Heart right ventricle (tissue), 16 donors: ENCODE measurements at regions not wholly inside any gene's neighbourhood (a gene's known extent, or its start where the extent isn't known, plus 50 kb on each side); places are given as distances from the start of the nearest gene placed in this dataset.

ENCODE experiments used
- ATAC-seq, 8 donors: fragments of 200-7000 bp; cut with Tn5 transposase; one replicate each; pipeline ENCODE4 v1.9.1; 2020; ENCODE audit warnings: mild to moderate bottlenecking in 8 of 8, moderate library complexity in 8 of 8, moderate number of reproducible peaks in 1 of 8
- DNase-seq, 2 donors: peaks; one replicate each; pipeline ENCODE4 v3.0.0-alpha.2; 2020
- H3K27ac ChIP-seq, 10 donors: fragments of 200-600 bp; sonication (generic) in 2 of 10; one replicate each; pipeline versions ENCODE4 v1.5.0 to v1.8.0; 2020 to 2022; ENCODE audit warnings: mild to moderate bottlenecking in 3 of 10
- H3K27me3 ChIP-seq, 7 donors: fragments of 200-600 bp; one replicate each; pipeline ENCODE4 v1.8.0; 2021 to 2022; ENCODE audit warnings: mild to moderate bottlenecking in 2 of 7
- H3K36me3 ChIP-seq, 9 donors: fragments of 200-600 bp; sonication (generic) in 1 of 9; one replicate each; pipeline versions ENCODE4 v1.5.0 to v1.8.0; 2020 to 2022; ENCODE audit warnings: mild to moderate bottlenecking in 2 of 9
- H3K4me1 ChIP-seq, 9 donors: fragments of 200-600 bp; sonication (generic) in 1 of 9; one replicate each; pipeline versions ENCODE4 v1.5.0 to v1.8.0; 2020 to 2022; ENCODE audit warnings: mild to moderate bottlenecking in 4 of 9
- H3K4me3 ChIP-seq, 10 donors: fragments of 200-600 bp; sonication (generic) in 2 of 10; one replicate each; pipeline versions ENCODE4 v1.5.0 to v1.8.0; 2020 to 2022; ENCODE audit warnings: mild to moderate bottlenecking in 7 of 10, moderate library complexity in 2 of 10
- H3K9me3 ChIP-seq, 11 donors: fragments of 200-600 bp in 10 of 11; sonication (generic) in 2 of 11; one replicate each; pipeline versions ENCODE4 v1.5.0 to v1.8.0; 2013 to 2022; ENCODE audit warnings: mild to moderate bottlenecking in 2 of 11, control low read depth in 1 of 11, moderate library complexity in 1 of 11
- WGBS, 2 donors: extraction: QIAGEN DNeasy Blood & Tissue Kit; methylation state at CpG; one replicate each; pipeline ENCODE4 v1.1.7; 2013; ENCODE audit warnings: inconsistent platforms in 1 of 2; 5-methylcytosine and 5-hydroxymethylcytosine counted together
- intact Hi-C, 10 donors: fragments of 100-400 bp; cut with DNase I; formaldehyde crosslinking; loops; one replicate each; pipeline versions ENCODE4 v1.11.1 to v1.14.2; 2022
- TF ChIP-seq, protein P1 (sequence below), 9 donors: fragments of 200-600 bp; sonication (generic) in 2 of 9; IDR thresholded peaks; one replicate each; pipeline versions ENCODE4 v1.5.0 to v1.8.0; 2021 to 2022; ENCODE audit warnings: antibody characterized with exemption in 9 of 9, mild to moderate bottlenecking in 5 of 9, moderate library complexity in 1 of 9
- donor health status: Arrhythmogenic right ventricular cardiomyopathy.
- donor health status: ischemic (EF 13 %, LVEDD 7.1; RV severe dilation, severe dysfunction).
- donor health status: healthy with polysubstance abuse.
- donor health status: DM: no; HTN: yes; CAD: no.
- donor health status: DM: no; HTN: no; CAD: no.
- donor health status: ischemic (EF 25% LVEDD 6.9; RV normal size, moderate dysfunction).
- donor health status: ischemic (EF 25% LVEDD 5.7; RV mildly dilated, moderate dysfunction).
- donor health status: healthy.
- donor health status: DM: yes; HTN: yes; CAD: no.
- donor health status: Ischemic cardiomyopathy.
- donor health status: ischemic (EF 35%, LVEDD 5.7; RV mildly dilated, moderate dysfunction).
- donor health status: nonischemic (EF 11% LVEDD 7.7; RV severe dilation, severe dysfunction).
- donor health status: DM: yes; HTN: yes; CAD: no.
- donor health status: PGD.
- donor health status: ischemic (EF 29% LVEDD 5.4; RV normal size, mild dysfunction).
- donor health status: nonischemic (EF 23%, LVEDD 6.1; RV moderate dilation, normal function).

DNA sequence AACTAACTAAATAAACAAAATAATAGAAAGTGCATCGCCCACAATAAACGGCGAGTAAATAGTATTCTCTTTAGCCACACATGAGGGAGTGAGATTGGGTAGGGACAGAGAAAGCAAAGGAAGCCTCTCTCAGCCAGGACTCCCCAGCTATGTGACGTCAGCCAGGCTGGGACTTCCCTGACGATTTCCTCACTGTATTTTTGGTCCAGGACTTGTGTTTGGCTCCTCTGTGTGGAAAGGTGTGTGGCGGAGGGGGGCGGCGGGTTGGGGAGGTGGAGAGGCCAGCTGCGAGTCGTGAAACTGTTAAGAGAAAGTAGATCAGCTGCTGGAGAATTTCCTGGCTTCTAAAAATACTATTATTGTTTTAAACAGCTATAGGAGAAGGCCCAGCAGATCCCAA, 1124.6 kb downstream of the AACS start:
- Histone ChIP-seq H3K4me3 (no peak overlapping the region), H3K36me3 (no peaks in the 10 kb centered on the region), H3K4me1 (peaks cover 0 to 5% (median 0%) of the 10 kb centered on the region in 9 donors), H3K9me3 (no peaks in the 10 kb centered on the region), H3K27ac (no peak overlapping the region), H3K27me3 (peaks cover 0 to 54% (median 33%) of the 10 kb centered on the region in 7 donors)
- WGBS, 2 donors: 56 to 57% methylated on average over 10 of the region's 10 CpGs
- intact Hi-C loops: no loop called here
- ATAC-seq: no peak
- TF ChIP-seq, protein P1, sequence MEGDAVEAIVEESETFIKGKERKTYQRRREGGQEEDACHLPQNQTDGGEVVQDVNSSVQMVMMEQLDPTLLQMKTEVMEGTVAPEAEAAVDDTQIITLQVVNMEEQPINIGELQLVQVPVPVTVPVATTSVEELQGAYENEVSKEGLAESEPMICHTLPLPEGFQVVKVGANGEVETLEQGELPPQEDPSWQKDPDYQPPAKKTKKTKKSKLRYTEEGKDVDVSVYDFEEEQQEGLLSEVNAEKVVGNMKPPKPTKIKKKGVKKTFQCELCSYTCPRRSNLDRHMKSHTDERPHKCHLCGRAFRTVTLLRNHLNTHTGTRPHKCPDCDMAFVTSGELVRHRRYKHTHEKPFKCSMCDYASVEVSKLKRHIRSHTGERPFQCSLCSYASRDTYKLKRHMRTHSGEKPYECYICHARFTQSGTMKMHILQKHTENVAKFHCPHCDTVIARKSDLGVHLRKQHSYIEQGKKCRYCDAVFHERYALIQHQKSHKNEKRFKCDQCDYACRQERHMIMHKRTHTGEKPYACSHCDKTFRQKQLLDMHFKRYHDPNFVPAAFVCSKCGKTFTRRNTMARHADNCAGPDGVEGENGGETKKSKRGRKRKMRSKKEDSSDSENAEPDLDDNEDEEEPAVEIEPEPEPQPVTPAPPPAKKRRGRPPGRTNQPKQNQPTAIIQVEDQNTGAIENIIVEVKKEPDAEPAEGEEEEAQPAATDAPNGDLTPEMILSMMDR (IDR thresholded peaks at IDR 0.05): no peak
- no peak for DNase-seq

DNA sequence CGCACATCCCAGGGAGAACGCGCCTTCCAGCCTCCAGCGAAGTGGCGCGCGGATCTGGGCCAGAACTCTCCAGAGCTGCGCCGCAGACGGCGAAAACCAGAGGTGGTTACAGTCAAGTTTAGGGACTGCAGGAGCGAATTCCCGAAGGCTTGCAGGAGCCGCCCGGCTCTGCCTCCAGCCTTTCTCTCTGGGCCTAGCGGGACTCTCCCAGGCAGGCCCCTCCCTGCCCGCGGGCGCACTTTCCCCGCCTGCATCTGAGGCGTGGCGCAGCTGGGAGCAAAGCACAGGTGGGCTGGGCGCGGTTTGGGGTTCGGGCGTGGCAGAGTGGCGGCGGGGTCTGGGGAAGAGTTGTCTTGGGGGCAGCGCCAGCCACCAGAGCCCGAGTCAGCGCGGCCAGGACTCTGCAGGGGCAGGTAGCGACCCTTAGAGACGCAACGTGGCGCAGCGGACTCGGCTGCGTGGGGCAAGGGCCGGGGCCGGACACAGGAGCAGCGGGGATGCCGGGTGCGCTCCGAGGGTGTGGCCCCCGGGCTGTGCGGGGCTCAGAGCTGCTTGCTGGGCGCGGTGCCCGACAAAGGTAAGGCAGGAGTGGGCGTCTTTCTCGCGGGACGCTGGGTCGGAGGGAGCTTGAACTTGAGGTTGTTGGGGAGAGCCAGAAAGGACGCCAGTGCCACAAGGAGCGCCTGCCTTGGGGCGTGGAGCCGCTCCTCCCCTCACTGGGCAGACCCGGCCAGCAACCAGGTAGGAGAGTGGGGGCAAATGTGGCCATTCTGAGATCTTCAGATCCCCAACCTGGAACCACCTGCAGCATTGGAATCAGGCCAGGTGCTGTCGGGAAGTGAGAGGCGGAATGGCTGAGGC, 1126.0 kb downstream of the AACS start:
- TF ChIP-seq, protein P1 (IDR thresholded peaks at IDR 0.05): no peak
- Histone ChIP-seq H3K4me3 (peak overlapping the region in 2 of 10 donors; percentile 13 to 22), H3K4me1 (peaks cover 0 to 5% (median 0%) of the 10 kb centered on the region in 9 donors), H3K9me3 (no peaks in the 10 kb centered on the region), H3K27me3 (peaks cover 0 to 54% (median 33%) of the 10 kb centered on the region in 7 donors), H3K27ac (no peak overlapping the region), H3K36me3 (no peaks in the 10 kb centered on the region)
- intact Hi-C loops: no loop called here
- ATAC-seq (peak in 1 of 8 donors; percentile 10), DNase-seq (no peak)
- 4% methylated on average over 62 of the region's 62 CpGs for WGBS, 2 donors

DNA sequence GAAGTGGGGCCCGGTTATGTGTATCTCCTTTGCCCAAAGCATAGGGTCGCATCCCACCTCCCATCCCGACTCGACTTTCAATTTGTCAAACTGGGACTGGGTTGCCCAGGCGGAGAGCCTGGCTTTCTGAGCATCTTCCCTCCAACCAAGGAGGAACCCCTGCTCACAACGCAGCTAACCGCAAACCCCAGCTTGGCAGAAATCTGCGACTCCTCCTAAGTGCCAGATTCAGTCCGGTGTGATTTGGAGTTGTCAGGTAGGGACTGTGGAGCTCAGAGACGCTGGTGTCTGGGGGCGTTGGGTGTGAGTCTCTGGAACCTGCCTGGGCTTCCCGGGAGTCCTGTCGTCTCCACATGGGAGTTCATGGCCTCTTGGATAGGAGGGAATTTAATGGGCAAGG, 1126.7 kb downstream of the AACS start:
- WGBS, 2 donors: 80 to 83% methylated on average over 13 of the region's 13 CpGs

DNA sequence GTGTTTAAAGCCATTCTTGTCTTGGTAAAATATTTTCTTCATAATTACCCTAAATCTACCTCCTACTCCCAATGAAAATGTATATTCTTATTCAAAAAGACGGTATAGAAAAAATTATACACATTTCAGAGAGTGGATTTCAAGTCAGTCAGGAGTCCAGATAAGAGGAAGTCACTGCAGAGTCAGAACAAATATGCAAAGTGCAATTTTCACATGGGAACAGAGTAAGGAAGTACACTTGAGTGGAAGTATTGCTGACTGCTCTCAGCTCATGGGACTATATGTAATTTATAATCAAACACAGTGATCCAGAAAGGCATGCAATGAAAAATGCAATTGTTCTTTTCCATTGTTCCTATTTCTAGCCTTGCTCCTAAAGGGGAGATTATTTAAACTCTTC, 1128.0 kb downstream of the AACS start:
- ATAC-seq: no peak
- DNase-seq: no peak
- H3K36me3 ChIP-seq: no peaks in the 10 kb centered on the region
- TF ChIP-seq, protein P1 (IDR thresholded peaks at IDR 0.05): no peak
- peaks cover 0 to 44% (median 33%) of the 10 kb centered on the region in 7 donors for H3K27me3 ChIP-seq
- peaks cover 0 to 5% (median 0%) of the 10 kb centered on the region in 9 donors for H3K4me1 ChIP-seq
- H3K4me3 ChIP-seq: no peak overlapping the region
- H3K9me3 ChIP-seq: no peaks in the 10 kb centered on the region
- H3K27ac ChIP-seq: no peak overlapping the region
- intact Hi-C loops: no loop called here
- 72 to 77% methylated on average over 1 of the region's 1 CpG for WGBS, 2 donors

More for the DNA sequence above, 1126.7 kb downstream of the AACS start:
- TF ChIP-seq, protein P1 (IDR thresholded peaks at IDR 0.05): no peak
- Histone ChIP-seq H3K4me3 (no peak overlapping the region), H3K4me1 (peaks cover 0 to 5% (median 0%) of the 10 kb centered on the region in 9 donors), H3K27ac (no peak overlapping the region), H3K27me3 (peaks cover 0 to 54% (median 33%) of the 10 kb centered on the region in 7 donors), H3K9me3 (no peaks in the 10 kb centered on the region), H3K36me3 (no peaks in the 10 kb centered on the region)
- intact Hi-C loops: no loop called here
- DNase-seq (no peak), ATAC-seq (no peak)
